Kidney (tissue), 13 donors: ENCODE measurements at regions not wholly inside any gene's neighbourhood (a gene's known extent, or its start where the extent isn't known, plus 50 kb on each side); places are given as distances from the start of the nearest gene placed in this dataset.

Experiments used
- DNase-seq, 5 donors: peaks; one replicate each; pipeline ENCODE4 v3.0.0-alpha.2; 2013 to 2020
- FAIRE-seq: peaks from 2 replicates; lab custom pipeline; 2012; peaks lifted over from hg19 to GRCh38; lab: Jason Lieb, UNC
- H3K27ac ChIP-seq, 2 donors: one replicate each; pipeline ENCODE4 v1.7.0; 2013; ENCODE audit warnings: low read depth in 2 of 2, low read length in 2 of 2, inconsistent platforms in 1 of 2
- H3K27me3 ChIP-seq: one replicate; pipeline ENCODE4 v1.7.1; 2013; ENCODE audit warnings: low read length, inconsistent platforms; ENCODE audit not compliant: control insufficient read depth, insufficient read depth
- H3K36me3 ChIP-seq, 3 donors: one replicate each; pipeline versions ENCODE4 v1.7.0 to v1.7.1; 2013; ENCODE audit warnings: low read length in 3 of 3, control low read depth in 1 of 3, inconsistent platforms in 1 of 3; ENCODE audit not compliant: insufficient read depth in 3 of 3, control insufficient read depth in 2 of 3
- H3K4me1 ChIP-seq, 3 donors: one replicate each; pipeline versions ENCODE4 v1.7.0 to v1.7.1; 2013; ENCODE audit warnings: low read length in 3 of 3, inconsistent platforms in 1 of 3, low read depth in 1 of 3; ENCODE audit not compliant: control insufficient read depth in 2 of 3, insufficient read depth in 2 of 3
- H3K4me3 ChIP-seq, 3 donors: one replicate each; pipeline versions ENCODE4 v1.7.0 to v1.8.1; 2013; ENCODE audit warnings: low read length in 3 of 3, control low read depth in 1 of 3, inconsistent platforms in 1 of 3
- H3K9ac ChIP-seq, 3 donors: one replicate each; pipeline versions ENCODE4 v1.7.0 to v1.7.1; 2013; ENCODE audit warnings: low read length in 3 of 3, control low read depth in 1 of 3, inconsistent platforms in 1 of 3
- H3K9me3 ChIP-seq, 3 donors: one replicate each; pipeline versions ENCODE4 v1.7.0 to v1.7.1; 2013; ENCODE audit warnings: low read length in 3 of 3, control low read depth in 1 of 3, inconsistent platforms in 1 of 3; ENCODE audit not compliant: control insufficient read depth in 2 of 3, insufficient read depth in 1 of 3
- intact Hi-C: fragments of 100-400 bp; cut with DNase I; formaldehyde crosslinking; loops from one replicate; pipeline ENCODE4 v1.11.1; 2022
- TF ChIP-seq, protein P1 (sequence below): IDR thresholded peaks from 3 replicates; pipeline ENCODE4 v1.5.1; 2012; ENCODE audit warnings: mild to moderate bottlenecking, moderate library complexity, borderline replicate concordance; ENCODE audit not compliant: insufficient read depth; ENCODE audit errors: extremely low read depth
- donor health status: control.
- donor health status: control.
- donor health status: control.
- donor health status: control.
- donor health status: control.
- donor health status: DM: yes; HTN: yes; CAD: no.
- donor health status: Normal renal cell carcinoma (clear cell type).

- no peaks in the 10 kb centered on the region for H3K27me3 ChIP-seq
- H3K4me3 ChIP-seq = no peak overlapping the region
- H3K36me3 ChIP-seq = no peaks in the 10 kb centered on the region
- no peaks in the 10 kb centered on the region for H3K4me1 ChIP-seq
- DNase-seq (no peak), FAIRE-seq (no peak)
- TF ChIP-seq, protein P1, sequence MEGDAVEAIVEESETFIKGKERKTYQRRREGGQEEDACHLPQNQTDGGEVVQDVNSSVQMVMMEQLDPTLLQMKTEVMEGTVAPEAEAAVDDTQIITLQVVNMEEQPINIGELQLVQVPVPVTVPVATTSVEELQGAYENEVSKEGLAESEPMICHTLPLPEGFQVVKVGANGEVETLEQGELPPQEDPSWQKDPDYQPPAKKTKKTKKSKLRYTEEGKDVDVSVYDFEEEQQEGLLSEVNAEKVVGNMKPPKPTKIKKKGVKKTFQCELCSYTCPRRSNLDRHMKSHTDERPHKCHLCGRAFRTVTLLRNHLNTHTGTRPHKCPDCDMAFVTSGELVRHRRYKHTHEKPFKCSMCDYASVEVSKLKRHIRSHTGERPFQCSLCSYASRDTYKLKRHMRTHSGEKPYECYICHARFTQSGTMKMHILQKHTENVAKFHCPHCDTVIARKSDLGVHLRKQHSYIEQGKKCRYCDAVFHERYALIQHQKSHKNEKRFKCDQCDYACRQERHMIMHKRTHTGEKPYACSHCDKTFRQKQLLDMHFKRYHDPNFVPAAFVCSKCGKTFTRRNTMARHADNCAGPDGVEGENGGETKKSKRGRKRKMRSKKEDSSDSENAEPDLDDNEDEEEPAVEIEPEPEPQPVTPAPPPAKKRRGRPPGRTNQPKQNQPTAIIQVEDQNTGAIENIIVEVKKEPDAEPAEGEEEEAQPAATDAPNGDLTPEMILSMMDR = no peak
- H3K9me3 ChIP-seq = no peaks in the 10 kb centered on the region
- H3K9ac ChIP-seq = no peak overlapping the region
- no peak overlapping the region for H3K27ac ChIP-seq
- intact Hi-C loops = no loop called here
Measured at GRCh38 chr12:58554522-58555157, 365.7 kb downstream of the LRIG3 start.

DNA sequence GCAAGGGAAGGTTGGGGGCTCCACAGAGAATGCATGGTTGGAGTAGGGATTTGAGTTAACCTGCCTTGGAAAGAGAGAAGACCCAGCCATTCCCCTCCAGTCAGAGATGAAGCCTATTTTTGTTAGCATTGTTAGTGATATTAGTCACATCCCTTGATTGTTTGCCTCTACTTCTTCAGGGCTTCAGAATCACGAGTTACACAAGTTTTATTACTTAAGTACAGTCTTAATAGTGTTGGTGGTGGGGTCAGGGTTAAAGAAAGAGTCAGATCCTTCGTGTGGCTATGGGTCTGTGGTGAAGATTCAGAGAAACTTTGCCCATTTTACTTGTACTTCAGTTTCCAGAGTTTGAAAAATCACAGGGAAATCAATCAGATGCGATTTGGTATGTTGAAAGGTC lies 363.1 kb downstream of the LRIG3 start:
- DNase-seq (no peak), FAIRE-seq (no peak)
- TF ChIP-seq, protein P1 = no peak
- Histone ChIP-seq H3K9me3 (no peaks in the 10 kb centered on the region), H3K27ac (no peak overlapping the region), H3K4me3 (no peak overlapping the region), H3K4me1 (no peaks in the 10 kb centered on the region), H3K27me3 (no peaks in the 10 kb centered on the region), H3K36me3 (no peaks in the 10 kb centered on the region), H3K9ac (no peak overlapping the region)
- intact Hi-C loops = no loop called here

- Histone ChIP-seq H3K27me3 (no peaks in the 10 kb centered on the region), H3K9ac (no peak overlapping the region), H3K27ac (no peak overlapping the region), H3K4me1 (no peaks in the 10 kb centered on the region), H3K4me3 (no peak overlapping the region), H3K36me3 (no peaks in the 10 kb centered on the region), H3K9me3 (no peaks in the 10 kb centered on the region)
- intact Hi-C loops = no loop called here
- DNase-seq (no peak), FAIRE-seq (no peak)
- TF ChIP-seq, protein P1 = no peak
Measured at GRCh38 chr12:58557661-58558060, 362.6 kb downstream of the LRIG3 start.

GRCh38 chr12:58563621-58564020 lies 356.7 kb downstream of the LRIG3 start:
- Histone ChIP-seq H3K9me3 (no peaks in the 10 kb centered on the region), H3K27ac (no peak overlapping the region), H3K4me1 (no peaks in the 10 kb centered on the region), H3K36me3 (no peaks in the 10 kb centered on the region), H3K9ac (no peak overlapping the region), H3K4me3 (no peak overlapping the region), H3K27me3 (no peaks in the 10 kb centered on the region)
- DNase-seq (no peak), FAIRE-seq (no peak)
- TF ChIP-seq, protein P1 = no peak
- intact Hi-C loops = no loop called here
